PC-9 (cell line): ENCODE measurements at regions not wholly inside any gene's neighbourhood (a gene's known extent, or its start where the extent isn't known, plus 50 kb on each side); places are given as distances from the start of the nearest gene placed in this dataset.

Experiments used
- EZH2 ChIP-seq: fragments of 200-600 bp; sonication (generic); IDR thresholded peaks from 2 replicates; pipeline ENCODE4 v1.8.0; 2017; ENCODE audit warnings: antibody characterized with exemption, low read depth
- TF ChIP-seq, protein P1 (sequence below): fragments of 200-600 bp; sonication (generic); conservative IDR thresholded peaks from 2 replicates; pipeline ENCODE4 v1.6.1; 2017; ENCODE audit warnings: mixed run types, antibody characterized with exemption, mild to moderate bottlenecking, moderate library complexity

DNA sequence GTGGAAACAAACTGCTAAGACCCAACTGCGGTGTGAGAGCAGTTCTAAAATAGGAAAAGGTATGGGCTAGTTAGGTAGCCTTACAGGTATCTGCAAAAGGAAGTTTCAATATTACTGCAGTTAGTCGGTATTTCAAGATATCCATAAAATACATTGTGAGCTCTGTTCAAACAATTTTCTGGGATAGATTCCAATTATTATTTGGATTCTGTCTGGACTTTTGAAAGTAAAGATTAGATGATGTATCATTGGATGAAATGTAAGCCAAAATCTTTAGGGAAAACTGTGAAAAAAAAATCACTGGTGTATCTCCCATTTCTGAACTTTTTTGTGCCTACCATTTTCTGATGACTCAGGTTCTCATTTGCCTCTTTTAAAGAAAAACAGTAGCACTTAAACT is 621.6 kb downstream of the CCER1 start:
- TF ChIP-seq, protein P1, sequence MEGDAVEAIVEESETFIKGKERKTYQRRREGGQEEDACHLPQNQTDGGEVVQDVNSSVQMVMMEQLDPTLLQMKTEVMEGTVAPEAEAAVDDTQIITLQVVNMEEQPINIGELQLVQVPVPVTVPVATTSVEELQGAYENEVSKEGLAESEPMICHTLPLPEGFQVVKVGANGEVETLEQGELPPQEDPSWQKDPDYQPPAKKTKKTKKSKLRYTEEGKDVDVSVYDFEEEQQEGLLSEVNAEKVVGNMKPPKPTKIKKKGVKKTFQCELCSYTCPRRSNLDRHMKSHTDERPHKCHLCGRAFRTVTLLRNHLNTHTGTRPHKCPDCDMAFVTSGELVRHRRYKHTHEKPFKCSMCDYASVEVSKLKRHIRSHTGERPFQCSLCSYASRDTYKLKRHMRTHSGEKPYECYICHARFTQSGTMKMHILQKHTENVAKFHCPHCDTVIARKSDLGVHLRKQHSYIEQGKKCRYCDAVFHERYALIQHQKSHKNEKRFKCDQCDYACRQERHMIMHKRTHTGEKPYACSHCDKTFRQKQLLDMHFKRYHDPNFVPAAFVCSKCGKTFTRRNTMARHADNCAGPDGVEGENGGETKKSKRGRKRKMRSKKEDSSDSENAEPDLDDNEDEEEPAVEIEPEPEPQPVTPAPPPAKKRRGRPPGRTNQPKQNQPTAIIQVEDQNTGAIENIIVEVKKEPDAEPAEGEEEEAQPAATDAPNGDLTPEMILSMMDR: no peak
- no peak for TF ChIP-seq EZH2
